Sigmoid colon (tissue), 4 donors: ENCODE measurements at regions not wholly inside any gene's neighbourhood (a gene's known extent, or its start where the extent isn't known, plus 50 kb on each side); places are given as distances from the start of the nearest gene placed in this dataset.

Source experiments
- POLR2AphosphoS5 ChIP-seq, 4 donors: sonication (generic); formaldehyde crosslinking; IDR thresholded peaks; one replicate each; pipeline ENCODE4 v1.6.1; 2017; ENCODE audit warnings: antibody characterized with exemption in 4 of 4
- TF ChIP-seq, protein P1 (sequence below), 4 experiments: fragments of 450-650 bp in 3 of 4; fragments of 200-600 bp in 1 of 4; IDR thresholded peaks; one replicate each; pipeline ENCODE4 v1.5.1; 2016 to 2019; ENCODE audit warnings: antibody characterized with exemption in 4 of 4, mild to moderate bottlenecking in 3 of 4, moderate library complexity in 2 of 4

DNA sequence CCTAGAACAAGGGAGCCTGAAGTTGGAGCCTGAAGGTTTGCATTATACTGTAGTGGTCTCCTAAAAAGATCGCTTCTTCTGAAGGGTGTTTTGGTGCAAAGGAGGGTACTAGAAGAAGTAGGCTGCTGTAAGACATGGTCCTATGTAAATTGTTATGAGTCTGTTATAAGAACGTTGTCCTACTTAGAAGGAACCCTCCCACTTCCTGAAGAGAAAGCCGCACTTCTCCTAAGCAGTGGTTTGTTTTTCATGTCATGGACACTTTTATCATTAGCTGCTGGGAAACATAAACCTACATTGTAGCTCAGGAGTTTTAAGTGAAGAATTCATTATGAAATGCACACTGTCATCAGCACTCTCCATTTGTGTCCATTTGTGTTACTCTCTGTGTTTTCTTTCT is 129.1 kb upstream of the ITGB1 start:
- TF ChIP-seq, protein P1, sequence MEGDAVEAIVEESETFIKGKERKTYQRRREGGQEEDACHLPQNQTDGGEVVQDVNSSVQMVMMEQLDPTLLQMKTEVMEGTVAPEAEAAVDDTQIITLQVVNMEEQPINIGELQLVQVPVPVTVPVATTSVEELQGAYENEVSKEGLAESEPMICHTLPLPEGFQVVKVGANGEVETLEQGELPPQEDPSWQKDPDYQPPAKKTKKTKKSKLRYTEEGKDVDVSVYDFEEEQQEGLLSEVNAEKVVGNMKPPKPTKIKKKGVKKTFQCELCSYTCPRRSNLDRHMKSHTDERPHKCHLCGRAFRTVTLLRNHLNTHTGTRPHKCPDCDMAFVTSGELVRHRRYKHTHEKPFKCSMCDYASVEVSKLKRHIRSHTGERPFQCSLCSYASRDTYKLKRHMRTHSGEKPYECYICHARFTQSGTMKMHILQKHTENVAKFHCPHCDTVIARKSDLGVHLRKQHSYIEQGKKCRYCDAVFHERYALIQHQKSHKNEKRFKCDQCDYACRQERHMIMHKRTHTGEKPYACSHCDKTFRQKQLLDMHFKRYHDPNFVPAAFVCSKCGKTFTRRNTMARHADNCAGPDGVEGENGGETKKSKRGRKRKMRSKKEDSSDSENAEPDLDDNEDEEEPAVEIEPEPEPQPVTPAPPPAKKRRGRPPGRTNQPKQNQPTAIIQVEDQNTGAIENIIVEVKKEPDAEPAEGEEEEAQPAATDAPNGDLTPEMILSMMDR (IDR thresholded peaks at IDR 0.05), result no peak
- TF ChIP-seq POLR2AphosphoS5 (IDR thresholded peaks at IDR 0.05), result no peak
